Endothelial cell (in vitro differentiated cells): ENCODE measurements at regions not wholly inside any gene's neighbourhood (a gene's known extent, or its start where the extent isn't known, plus 50 kb on each side); places are given as distances from the start of the nearest gene placed in this dataset.

Source experiments
- DNase-seq: peaks from one replicate; pipeline ENCODE4 v3.0.0; 2021; ENCODE audit warnings: low spot score
- H3K27ac Mint-ChIP-seq: one replicate; pipeline ENCODE4 v1.8.0; 2021; ENCODE audit warnings: mixed read lengths, inconsistent platforms; ENCODE audit not compliant: unreplicated experiment
- H3K27me3 Mint-ChIP-seq: one replicate; pipeline ENCODE4 v1.8.0; 2021; ENCODE audit warnings: mild to moderate bottlenecking, moderate library complexity, mixed read lengths, inconsistent platforms; ENCODE audit not compliant: unreplicated experiment
- H3K36me3 Mint-ChIP-seq: one replicate; pipeline ENCODE4 v1.8.0; 2021; ENCODE audit warnings: mild to moderate bottlenecking, low read depth, mixed read lengths, inconsistent platforms; ENCODE audit not compliant: unreplicated experiment
- H3K4me1 Mint-ChIP-seq: one replicate; pipeline ENCODE4 v1.8.0; 2021; ENCODE audit warnings: mild to moderate bottlenecking, mixed read lengths, inconsistent platforms; ENCODE audit not compliant: unreplicated experiment
- H3K4me3 Mint-ChIP-seq: one replicate; pipeline ENCODE4 v1.8.0; 2021; ENCODE audit warnings: mild to moderate bottlenecking, mixed read lengths, inconsistent platforms; ENCODE audit not compliant: unreplicated experiment
- H3K9me3 Mint-ChIP-seq: one replicate; pipeline ENCODE4 v1.8.0; 2021; ENCODE audit warnings: mixed read lengths, inconsistent platforms; ENCODE audit not compliant: unreplicated experiment
- TF ChIP-seq, protein P1 (sequence below): fragments of 200-600 bp; sonication (generic); IDR thresholded peaks from one replicate; pipeline ENCODE4 v1.5.0; 2021; ENCODE audit warnings: antibody characterized with exemption; ENCODE audit not compliant: unreplicated experiment

DNA sequence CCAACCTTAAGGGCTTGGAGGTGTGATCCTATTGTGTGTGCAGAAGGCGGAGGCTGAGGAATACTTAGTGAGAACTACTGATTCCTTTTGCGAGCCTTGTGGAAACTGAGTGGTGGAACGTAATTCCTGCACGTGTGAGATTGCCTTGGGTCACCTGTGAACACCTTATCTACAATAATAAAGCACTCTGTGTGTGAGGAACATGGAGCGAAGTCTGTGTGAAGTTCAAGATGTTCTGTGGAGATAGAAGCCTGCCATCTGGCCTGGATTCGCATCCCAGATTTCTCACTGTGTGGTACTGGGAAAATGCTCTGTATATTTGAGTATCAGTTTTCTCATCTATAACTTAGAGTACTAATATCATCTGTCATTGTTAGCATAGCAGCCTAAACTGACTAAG is 179.5 kb upstream of the PDZRN3 start:
- TF ChIP-seq, protein P1, sequence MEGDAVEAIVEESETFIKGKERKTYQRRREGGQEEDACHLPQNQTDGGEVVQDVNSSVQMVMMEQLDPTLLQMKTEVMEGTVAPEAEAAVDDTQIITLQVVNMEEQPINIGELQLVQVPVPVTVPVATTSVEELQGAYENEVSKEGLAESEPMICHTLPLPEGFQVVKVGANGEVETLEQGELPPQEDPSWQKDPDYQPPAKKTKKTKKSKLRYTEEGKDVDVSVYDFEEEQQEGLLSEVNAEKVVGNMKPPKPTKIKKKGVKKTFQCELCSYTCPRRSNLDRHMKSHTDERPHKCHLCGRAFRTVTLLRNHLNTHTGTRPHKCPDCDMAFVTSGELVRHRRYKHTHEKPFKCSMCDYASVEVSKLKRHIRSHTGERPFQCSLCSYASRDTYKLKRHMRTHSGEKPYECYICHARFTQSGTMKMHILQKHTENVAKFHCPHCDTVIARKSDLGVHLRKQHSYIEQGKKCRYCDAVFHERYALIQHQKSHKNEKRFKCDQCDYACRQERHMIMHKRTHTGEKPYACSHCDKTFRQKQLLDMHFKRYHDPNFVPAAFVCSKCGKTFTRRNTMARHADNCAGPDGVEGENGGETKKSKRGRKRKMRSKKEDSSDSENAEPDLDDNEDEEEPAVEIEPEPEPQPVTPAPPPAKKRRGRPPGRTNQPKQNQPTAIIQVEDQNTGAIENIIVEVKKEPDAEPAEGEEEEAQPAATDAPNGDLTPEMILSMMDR, result no peak
- Mint-ChIP-seq H3K9me3 (no peaks in the 10 kb centered on the region), H3K27me3 (no peaks in the 10 kb centered on the region), H3K36me3 (no peaks in the 10 kb centered on the region), H3K27ac (no peak overlapping the region), H3K4me3 (no peak overlapping the region), H3K4me1 (no peaks in the 10 kb centered on the region)
- DNase-seq, result no peak

DNA sequence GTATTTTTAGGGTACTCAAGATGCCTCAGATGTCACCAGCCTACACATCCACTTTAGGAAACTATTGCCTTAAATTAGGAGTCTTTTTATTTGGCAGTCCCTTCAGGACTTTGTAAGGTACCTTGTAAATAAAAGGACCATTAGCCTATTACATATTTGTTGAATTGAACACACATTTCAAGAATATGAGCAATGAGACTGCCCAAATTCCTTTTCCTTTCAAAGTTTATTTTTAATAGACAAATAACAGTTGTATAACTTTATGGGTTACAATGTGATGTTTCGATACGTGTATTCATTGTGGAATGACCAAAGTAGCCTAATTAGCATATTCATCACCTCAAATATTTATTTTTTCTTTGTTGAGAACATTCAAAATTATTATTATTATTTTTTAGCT is 176.7 kb upstream of the PDZRN3 start:
- TF ChIP-seq, protein P1, result no peak
- Mint-ChIP-seq H3K4me1 (no peaks in the 10 kb centered on the region), H3K27ac (no peak overlapping the region), H3K4me3 (no peak overlapping the region), H3K27me3 (no peaks in the 10 kb centered on the region), H3K36me3 (no peaks in the 10 kb centered on the region), H3K9me3 (no peaks in the 10 kb centered on the region)
- no peak for DNase-seq

DNA sequence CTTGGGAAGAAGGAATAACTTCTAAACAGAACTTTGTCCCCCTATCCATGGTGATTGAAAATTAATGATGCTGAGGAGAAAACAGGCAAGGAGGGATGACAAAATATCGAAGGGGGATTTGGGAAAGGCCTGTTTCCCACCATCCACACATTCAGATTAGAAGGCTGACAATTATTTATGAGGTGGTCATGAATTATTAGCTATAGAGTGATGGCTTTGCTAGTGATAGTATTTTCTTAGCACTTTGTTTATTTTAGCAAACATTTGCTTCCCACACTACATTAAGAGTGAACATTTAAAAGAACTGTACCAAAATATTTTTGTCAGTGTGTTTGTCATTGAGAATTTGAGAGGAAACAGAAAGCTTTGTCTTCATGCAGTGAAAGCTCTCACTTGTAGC is 172.6 kb upstream of the PDZRN3 start:
- Mint-ChIP-seq H3K9me3 (no peaks in the 10 kb centered on the region), H3K4me3 (no peak overlapping the region)

DNA sequence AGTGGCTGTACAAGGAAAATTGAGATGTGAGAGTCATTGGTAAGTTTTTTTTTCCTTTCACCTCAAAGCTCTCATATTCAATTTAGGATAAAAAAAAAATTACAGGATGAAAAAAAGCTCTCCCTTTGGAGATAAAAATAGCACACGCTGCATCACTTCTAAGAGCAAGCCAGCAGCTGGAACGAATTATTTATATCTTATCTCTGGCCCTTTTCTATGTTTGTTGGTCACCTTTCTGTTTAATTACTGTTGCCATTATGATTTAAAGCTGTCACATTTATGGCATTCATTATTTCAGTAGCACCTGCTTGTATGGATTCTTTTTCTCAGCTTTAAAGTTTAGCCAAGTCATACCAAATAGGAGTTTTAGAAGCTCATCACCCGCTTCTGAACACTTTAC is 171.6 kb upstream of the PDZRN3 start:
- Mint-ChIP-seq H3K27me3 (no peaks in the 10 kb centered on the region), H3K4me1 (peaks cover 4% of the 10 kb centered on the region), H3K4me3 (no peak overlapping the region), H3K36me3 (no peaks in the 10 kb centered on the region), H3K9me3 (no peaks in the 10 kb centered on the region), H3K27ac (no peak overlapping the region)
- TF ChIP-seq, protein P1, result no peak
- no peak for DNase-seq

More for the DNA sequence above, 172.6 kb upstream of the PDZRN3 start:
- Mint-ChIP-seq H3K4me1 (peaks cover 4% of the 10 kb centered on the region), H3K27me3 (no peaks in the 10 kb centered on the region), H3K27ac (no peak overlapping the region), H3K36me3 (no peaks in the 10 kb centered on the region)
- no peak for DNase-seq
- TF ChIP-seq, protein P1, result no peak

DNA sequence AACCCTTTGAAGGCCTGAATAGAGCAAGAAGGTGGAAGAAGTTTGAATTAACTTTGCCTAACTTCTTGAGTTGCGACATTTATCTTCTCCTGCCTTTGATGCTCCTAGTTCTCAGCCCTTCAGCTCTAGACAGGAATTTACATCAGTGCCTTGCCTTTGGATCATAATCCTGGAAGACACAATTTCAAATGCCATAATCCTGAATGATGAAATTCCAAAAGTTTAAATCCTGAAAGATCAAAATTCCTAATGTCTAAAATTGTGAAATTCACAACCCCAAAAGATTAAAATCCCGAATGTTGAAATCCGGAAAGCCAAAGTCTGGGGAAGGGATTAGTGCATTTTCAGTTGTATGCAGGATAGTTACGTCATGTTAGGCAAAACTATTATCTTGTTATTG is 166.6 kb upstream of the PDZRN3 start:
- Mint-ChIP-seq H3K9me3 (no peaks in the 10 kb centered on the region), H3K27ac (no peak overlapping the region), H3K4me3 (no peak overlapping the region), H3K36me3 (no peaks in the 10 kb centered on the region), H3K27me3 (no peaks in the 10 kb centered on the region), H3K4me1 (peaks cover 4% of the 10 kb centered on the region)
- no peak for DNase-seq
- TF ChIP-seq, protein P1, result no peak
